ENCODE measurements at regions not wholly inside any gene's neighbourhood (a gene's known extent, or its start where the extent isn't known, plus 50 kb on each side); places are given as distances from the start of the nearest gene placed in this dataset.

DNA sequence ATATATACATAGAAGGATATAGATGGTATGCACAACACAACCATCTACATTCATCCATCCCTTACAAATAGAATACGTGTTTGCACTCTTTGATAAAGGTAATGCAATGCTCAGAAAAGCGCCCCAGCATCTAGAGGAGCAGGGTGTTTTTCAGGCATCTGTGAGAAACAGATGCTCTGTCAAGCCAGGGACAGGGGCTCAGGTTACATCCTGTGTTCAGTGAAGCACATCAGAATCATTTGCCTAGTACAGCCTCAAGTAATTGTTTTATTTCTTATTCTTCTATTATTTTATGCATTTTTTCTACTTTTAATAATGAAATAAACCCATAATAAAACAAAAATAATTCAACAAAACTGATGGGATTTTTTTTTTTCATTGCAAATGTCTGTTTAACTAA lies 50.5 kb upstream of the HIF1A start:
- Histone ChIP-seq H3K4me1 (ENCODE audit: insufficient read depth, low read length, severe bottlenecking) (peaks cover 66% of the 10 kb centered on the region), H3K79me2 (ENCODE audit: insufficient read depth, low read length) (no peaks in the 10 kb centered on the region), H4K20me1 (ENCODE audit: insufficient read depth, low read length) (no peaks in the 10 kb centered on the region), H3K27ac (ENCODE audit: low read depth, low read length, poor library complexity, severe bottlenecking) (peak overlapping the region; percentile 97), H3K9me3 (ENCODE audit: low read length) (no peaks in the 10 kb centered on the region), H3F3A (ENCODE audit: insufficient read depth, low read length) (peaks cover 5% of the 10 kb centered on the region; the same call in 1 of the 2 replicates), H2AFZ (ENCODE audit: low read length) (no peak overlapping the region), H3K27me3 (ENCODE audit: insufficient read depth, low read length) (no peaks in the 10 kb centered on the region), H3K36me3 (ENCODE audit: insufficient read depth, low read length) (no peaks in the 10 kb centered on the region), H3K4me3 (ENCODE audit: low read depth, low read length, poor library complexity, severe bottlenecking) (peak overlapping the region; percentile 6), H3K4me2 (ENCODE audit: low read length) (peak overlapping the region; percentile 57), H3K9ac (ENCODE audit: low read length) (peak overlapping the region; percentile 46; the same call in 1 of the 2 replicates), H3K9me2 (ENCODE audit: low read depth, low read length) (no peaks in the 10 kb centered on the region)
- no peak for TF ChIP-seq EZH2 (IDR thresholded peaks at IDR 0.05; ENCODE audit: borderline replicate concordance, low read length)
- TF ChIP-seq, protein P1, sequence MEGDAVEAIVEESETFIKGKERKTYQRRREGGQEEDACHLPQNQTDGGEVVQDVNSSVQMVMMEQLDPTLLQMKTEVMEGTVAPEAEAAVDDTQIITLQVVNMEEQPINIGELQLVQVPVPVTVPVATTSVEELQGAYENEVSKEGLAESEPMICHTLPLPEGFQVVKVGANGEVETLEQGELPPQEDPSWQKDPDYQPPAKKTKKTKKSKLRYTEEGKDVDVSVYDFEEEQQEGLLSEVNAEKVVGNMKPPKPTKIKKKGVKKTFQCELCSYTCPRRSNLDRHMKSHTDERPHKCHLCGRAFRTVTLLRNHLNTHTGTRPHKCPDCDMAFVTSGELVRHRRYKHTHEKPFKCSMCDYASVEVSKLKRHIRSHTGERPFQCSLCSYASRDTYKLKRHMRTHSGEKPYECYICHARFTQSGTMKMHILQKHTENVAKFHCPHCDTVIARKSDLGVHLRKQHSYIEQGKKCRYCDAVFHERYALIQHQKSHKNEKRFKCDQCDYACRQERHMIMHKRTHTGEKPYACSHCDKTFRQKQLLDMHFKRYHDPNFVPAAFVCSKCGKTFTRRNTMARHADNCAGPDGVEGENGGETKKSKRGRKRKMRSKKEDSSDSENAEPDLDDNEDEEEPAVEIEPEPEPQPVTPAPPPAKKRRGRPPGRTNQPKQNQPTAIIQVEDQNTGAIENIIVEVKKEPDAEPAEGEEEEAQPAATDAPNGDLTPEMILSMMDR (IDR thresholded peaks at IDR 0.05; ENCODE audit: low read length): no peak

DNA sequence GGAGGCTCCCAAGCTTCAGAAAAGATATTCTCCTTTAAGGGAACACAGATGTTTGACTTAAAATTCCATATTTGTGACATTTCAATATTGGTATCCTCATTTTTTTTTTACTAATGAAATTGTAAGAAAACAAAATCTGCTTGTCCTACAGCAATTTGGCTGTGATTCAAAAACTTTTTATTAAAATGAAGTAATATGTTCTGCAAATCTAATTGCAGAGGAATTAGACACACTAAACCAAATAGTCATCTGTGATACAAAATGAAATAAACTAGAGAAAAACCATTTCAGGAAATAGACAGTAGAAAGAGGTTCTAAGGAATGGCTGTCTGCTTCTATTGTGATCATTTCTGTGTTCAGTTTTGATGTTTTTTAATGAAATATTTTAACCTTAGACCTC lies 50.1 kb upstream of the HIF1A start:
- TF ChIP-seq, protein P1 (IDR thresholded peaks at IDR 0.05; ENCODE audit: low read length): no peak
- TF ChIP-seq EZH2 (IDR thresholded peaks at IDR 0.05; ENCODE audit: borderline replicate concordance, low read length): no peak
- H2AFZ ChIP-seq (ENCODE audit: low read length): no peak overlapping the region
- no peak overlapping the region for H3K4me3 ChIP-seq (ENCODE audit: low read depth, low read length, poor library complexity, severe bottlenecking)
- H3K4me2 ChIP-seq (ENCODE audit: low read length): peak overlapping the region; percentile 32; the same call in 1 of the 2 replicates
- no peaks in the 10 kb centered on the region for H3K9me3 ChIP-seq (ENCODE audit: low read length)
- peaks cover 62% of the 10 kb centered on the region for H3K4me1 ChIP-seq (ENCODE audit: insufficient read depth, low read length, severe bottlenecking)
- no peaks in the 10 kb centered on the region for H3K36me3 ChIP-seq (ENCODE audit: insufficient read depth, low read length)
- no peaks in the 10 kb centered on the region for H3K27me3 ChIP-seq (ENCODE audit: insufficient read depth, low read length)
- no peaks in the 10 kb centered on the region for H4K20me1 ChIP-seq (ENCODE audit: insufficient read depth, low read length)
- peaks cover 5% of the 10 kb centered on the region; the same call in 1 of the 2 replicates for H3F3A ChIP-seq (ENCODE audit: insufficient read depth, low read length)
- H3K27ac ChIP-seq (ENCODE audit: low read depth, low read length, poor library complexity, severe bottlenecking): peak overlapping the region; percentile 97
- H3K9me2 ChIP-seq (ENCODE audit: low read depth, low read length): no peaks in the 10 kb centered on the region
- no peaks in the 10 kb centered on the region for H3K79me2 ChIP-seq (ENCODE audit: insufficient read depth, low read length)
- H3K9ac ChIP-seq (ENCODE audit: low read length): peak overlapping the region; percentile 24; the same call in 1 of the 2 replicates

Measured in OCI-LY1 (cell line).